ENCODE measurements at regions not wholly inside any gene's neighbourhood (a gene's known extent, or its start where the extent isn't known, plus 50 kb on each side); places are given as distances from the start of the nearest gene placed in this dataset.

DNA sequence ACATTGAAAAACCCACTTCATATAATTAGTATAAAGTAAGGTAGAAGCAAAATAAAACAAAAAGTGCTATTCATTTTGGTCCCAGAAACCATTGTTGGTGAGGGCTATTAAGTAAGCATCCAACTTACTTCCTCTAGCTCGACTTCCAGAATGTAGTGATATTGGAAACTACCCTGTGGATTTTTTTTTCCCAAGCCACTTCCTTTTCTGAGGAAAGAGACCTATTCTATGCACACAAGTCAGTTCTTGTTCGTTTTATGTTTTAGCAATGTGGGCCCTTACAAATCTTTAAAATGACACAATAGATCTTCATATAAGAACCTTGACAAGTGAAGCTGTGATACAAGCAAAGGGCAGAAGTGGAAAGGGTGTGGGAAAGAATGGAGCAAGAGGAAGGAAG is 402.0 kb upstream of the TBL1XR1 start:
- DNase-seq (ENCODE audit: low spot score): no peak

DNA sequence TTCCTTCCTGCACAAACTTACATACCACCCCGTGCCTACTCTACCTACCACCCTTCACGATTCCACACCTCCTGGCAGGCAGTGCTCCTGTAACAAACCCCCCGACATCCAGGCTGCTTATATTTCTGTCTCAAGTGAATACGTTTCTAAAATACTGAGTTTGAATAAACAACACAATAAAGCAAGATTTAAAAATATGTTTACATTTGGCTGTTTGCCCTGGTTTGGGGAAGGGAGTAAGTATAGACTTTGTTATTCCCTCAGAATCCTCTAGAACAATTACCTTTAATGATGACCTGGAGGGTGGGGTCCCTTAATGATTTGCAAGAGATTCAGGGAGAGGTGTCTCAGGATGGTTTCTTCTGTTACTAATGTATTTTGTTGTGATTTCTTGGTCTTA is 402.6 kb upstream of the TBL1XR1 start:
- no peak for DNase-seq (ENCODE audit: low spot score)

DNA sequence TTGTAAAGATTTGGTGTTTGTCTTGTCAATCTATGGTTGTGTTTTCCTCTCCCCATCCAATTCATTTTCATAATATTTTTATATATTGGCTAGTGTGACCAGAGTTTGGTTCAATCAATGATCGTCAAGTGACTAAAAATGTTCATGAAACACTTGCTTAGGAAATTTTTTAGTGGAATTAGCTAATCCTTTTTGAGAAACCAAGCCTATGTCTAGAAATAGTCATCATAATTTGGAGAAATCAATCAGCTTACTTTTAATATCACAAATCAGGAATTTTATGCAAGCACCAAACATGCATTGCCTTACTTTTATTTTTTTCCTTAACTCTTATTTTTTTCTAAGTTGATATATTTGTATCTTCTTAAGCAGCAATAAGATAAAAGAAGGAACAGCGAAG is 403.1 kb upstream of the TBL1XR1 start:
- no peak for DNase-seq (ENCODE audit: low spot score)

DNA sequence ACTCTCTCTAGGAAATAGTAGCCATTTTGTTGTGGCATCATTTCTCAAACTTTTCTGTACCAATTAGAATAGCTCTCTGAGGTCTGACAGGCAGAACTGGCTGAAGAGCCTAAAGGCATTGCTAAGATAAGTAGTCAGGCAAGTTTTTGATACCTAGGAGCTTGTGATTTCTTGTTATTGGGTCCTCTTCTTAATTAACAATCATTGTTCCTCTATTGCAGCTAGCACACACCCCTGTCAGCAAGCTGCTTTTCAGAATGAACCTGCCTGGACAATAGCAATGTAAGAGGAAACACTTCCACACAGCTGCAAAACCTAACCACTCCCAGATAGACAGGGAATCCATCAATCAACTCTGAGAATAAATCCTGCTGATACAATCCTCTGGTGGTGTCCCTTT is 403.9 kb upstream of the TBL1XR1 start:
- no peak for DNase-seq (ENCODE audit: low spot score)

DNA sequence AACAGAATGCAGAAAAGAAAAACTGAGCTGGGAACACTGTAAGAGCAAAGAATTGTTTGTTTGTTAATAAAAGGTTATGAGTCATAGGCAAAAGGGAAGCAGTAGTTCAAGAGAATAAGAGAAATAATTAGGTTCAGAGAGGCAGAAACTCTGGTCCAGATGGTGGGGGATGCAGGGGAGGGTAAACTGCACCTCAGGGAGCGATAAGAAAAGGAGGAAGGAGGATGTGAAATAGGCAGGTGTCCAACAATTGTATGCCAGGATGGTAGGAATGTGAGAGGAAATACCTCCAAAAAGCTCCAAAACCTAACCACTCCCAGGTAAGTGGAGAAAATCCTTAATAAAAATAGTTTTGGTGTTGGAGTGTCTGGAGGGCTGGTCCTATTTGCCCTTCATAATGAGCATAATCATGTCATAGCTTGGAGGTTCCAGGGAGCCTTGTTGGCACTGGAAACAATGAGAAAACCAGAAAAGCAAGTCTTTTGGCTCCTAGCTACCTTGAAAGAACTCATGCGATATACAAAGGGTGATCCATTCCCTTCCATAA is 405.4 kb upstream of the TBL1XR1 start:
- peak; percentile 45 for DNase-seq (ENCODE audit: low spot score)

DNA sequence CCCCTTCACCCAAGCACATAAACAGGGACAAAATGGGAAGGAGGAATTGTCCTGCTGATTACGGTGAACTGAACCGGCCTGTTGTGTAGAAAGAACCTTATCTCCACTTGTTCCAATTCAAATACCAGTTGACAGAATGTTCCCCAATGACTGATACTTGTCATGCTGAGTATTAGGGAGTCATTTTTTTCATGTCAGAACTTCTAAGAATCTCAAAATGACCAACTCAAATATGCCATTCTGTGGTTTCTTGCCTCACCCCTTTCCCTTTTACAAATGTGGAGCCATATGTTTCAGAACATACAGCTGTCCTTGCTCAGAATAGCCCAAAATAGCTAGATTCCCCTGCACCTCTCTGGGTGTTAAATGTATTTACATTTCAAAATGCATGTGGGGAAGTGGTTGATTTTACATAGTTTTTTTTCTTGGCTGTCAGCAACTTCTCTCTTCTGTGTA is 405.9 kb upstream of the TBL1XR1 start:
- DNase-seq (ENCODE audit: low spot score): no peak

DNA sequence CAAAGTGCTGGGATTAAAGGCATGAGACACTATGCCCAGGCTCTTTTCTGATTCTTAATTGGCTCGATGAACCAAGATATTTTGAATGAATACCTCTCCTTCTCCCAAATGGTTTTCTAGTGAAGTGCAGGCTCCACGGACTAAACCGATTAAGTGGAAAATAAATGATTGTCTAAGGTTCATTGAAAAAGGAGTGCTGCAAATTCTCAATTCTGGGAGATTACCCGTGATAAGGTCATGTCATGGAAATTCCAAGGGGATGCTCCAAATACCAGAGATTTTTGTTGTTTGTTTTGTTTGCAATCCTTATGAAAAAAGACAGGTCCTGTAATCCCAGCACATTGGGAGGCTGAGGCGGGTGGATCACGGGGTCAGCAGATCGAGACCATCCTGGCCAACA is 406.9 kb upstream of the TBL1XR1 start:
- no peak for DNase-seq (ENCODE audit: low spot score)

DNA sequence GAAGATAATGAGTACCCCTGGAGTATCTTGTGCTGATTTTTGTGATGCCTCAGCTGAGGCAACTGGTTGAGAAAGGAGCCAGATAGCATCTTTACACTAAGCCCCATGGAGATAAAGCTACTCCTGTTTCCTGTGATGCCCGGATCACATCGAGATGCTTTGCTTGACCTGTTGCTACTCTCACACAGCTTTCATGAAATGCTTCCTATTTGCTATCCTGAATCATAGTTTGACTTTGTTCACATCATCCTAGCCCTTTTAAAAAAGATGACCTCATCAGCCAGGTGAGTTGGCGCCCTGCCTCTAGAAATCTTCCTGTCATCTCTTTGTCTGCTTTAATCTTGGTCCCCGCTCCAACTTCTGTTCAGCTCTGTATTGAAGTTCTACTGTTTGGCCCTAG is 409.6 kb upstream of the TBL1XR1 start:
- no peak for DNase-seq (ENCODE audit: low spot score)

DNA sequence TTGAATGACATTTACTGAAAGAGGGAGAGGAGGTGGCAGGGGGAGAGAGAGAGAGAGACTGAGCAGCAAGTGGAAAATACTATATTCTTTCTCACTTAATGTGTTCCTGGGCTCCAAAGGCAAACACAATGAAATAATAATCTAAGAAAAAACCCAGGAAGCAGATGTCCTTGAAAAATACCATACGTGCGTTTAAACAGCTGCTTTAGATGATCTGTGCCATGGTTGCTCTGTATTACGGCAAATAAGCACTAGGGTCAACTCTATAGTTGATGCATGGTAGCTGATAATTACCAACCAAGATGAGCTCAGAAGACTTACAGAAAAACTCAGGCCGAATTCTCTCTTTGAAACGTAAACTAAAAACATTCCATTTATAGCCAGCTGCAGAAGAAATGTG is 410.3 kb upstream of the TBL1XR1 start:
- DNase-seq (ENCODE audit: low spot score): no peak

DNA sequence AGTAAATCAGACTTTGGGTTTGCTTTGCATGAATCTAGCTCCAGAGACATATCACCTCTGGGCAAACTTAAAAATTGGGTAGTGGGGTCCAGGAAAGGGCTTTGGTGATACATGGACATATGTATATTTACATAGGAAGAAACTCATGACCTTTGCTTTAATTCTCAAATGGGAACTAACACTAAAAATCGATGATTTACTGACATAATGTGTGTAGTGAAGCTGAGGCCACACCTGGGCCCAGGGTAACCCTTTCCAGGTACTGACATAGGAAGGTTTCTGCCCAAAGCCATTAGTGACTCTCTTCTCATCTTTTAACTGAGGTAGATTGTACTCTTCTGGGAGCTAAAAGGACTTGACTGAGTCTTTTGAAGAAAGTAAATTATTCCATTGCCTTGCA is 411.2 kb upstream of the TBL1XR1 start:
- DNase-seq (ENCODE audit: low spot score): no peak

DNA sequence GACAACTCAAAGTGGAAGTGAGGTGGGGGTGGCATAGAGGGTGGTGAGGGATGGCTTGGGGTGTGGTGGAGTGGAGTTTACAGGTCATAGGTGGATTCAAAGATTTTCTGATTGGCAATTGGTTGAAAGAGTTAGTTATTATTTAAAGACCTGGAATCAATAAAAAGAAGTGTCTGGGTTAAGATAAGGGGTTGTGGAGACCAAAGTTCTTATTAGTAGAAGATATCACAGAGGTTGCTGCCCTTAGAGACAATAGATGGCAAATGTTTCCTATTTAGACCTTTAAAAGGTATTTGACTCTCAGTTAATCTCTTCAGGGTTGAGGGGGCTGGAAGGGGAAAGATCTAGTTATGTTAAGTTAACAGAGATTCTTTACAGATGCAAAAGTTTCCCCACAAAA is 412.3 kb upstream of the TBL1XR1 start:
- no peak for DNase-seq (ENCODE audit: low spot score)

DNA sequence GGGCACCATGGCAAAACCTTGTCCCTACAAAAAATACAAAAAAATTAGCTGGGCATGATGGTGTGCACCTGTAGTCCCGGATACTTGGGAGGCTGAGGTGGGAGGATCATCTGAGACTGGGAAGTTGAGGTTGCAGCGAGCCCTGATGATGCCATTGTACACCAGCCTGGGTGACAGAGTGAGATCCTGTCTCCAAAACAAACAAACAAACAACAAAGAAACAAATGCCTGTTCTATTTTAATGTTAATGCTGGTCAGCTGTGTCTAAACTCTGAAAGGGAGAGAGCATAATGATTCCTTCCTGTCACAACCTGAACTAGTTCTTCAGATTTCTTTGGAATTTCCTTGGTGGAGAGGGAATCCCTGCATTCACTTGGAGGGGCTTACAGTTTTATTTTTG is 413.0 kb upstream of the TBL1XR1 start:
- DNase-seq (ENCODE audit: low spot score): no peak

DNA sequence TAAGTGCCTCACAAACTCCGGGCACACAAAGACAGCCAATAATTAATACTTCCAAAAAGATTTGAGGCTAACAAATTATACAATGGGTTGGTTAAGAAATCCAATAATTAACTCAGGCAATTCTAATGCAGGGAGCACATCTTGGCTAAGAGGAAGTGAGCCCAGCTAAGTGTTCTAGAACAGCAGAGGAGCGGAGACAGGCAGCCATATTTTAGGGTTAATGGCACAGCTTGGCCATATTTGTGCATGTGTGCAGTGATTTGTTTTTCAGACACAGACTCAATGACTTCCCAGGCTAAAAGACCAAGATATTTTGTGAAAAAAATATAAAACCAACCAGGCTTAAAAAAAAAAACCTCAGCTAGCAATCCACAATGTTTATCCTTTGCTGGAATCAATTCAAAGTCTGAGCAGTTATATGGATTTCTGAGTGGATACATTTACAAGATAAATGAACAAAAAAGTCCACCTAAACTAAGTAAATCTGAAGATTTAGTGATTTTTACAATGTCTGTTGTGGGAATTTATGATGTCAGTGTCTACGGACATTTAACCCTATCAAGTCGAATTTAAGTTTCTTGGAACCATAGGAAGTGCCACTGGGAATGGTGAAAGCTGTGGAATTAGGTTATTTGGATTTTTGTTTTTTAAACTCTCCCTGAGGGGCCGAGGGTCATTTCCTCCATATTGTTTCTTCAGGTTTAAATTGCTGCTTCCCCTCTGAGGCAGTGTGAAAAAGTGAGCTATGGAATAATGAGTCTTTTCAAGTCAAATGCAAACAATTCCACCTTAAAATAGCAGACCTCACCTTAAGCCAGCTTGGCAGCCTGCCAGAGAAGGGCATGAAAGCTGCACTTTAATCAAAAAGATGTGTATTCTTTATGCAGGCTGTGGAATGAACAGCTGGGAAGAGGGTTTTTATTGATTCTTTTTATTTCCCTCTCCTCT is 413.7 kb upstream of the TBL1XR1 start:
- no peak for DNase-seq (ENCODE audit: low spot score)

DNA sequence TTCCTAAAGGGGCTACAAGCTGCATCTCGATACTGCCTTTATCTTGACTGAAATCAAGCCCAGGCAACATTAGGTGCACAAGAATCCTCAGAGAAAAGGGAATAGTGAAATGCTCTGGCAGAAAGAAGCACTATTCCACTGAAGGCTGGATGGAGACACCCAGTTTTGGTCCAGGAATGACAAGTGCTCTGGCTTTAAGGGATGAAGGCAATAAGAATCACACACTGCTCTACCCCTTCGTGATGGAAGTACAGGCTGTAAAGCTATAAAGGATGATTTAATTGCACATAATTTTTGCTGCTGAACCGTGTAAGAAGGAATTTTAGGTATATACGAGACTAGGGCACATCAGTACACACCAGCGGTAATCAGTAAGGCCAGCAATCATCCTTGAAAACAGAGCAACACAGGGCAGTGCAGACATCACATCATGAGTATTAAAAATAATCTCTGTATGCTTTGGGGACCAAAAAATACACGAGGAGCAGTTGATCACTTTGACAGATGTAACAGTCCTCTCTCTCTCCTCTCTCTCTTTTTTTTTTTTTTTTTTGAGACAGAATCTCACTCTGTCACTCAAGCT is 414.6 kb upstream of the TBL1XR1 start:
- DNase-seq (ENCODE audit: low spot score): no peak

DNA sequence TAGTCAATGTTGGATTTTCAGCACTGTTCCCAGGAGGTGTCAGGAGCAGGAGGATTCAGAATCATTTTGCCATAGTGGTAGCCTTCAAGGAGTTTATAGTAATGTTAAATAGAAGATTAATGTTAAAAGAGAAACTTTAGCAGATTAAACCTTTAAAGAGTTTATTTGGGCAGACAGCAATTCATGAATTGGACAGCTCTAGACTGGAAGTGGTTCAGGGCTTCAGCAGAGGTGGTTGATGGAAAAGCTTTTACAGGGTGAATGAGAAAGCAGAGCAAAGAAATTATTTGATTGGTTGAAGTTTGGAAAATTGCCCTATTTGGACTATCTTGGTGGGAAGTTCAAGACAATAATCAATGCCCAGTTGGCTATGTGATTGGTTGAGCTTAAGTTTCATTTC is 416.6 kb upstream of the TBL1XR1 start:
- no peak for DNase-seq (ENCODE audit: low spot score)

DNA sequence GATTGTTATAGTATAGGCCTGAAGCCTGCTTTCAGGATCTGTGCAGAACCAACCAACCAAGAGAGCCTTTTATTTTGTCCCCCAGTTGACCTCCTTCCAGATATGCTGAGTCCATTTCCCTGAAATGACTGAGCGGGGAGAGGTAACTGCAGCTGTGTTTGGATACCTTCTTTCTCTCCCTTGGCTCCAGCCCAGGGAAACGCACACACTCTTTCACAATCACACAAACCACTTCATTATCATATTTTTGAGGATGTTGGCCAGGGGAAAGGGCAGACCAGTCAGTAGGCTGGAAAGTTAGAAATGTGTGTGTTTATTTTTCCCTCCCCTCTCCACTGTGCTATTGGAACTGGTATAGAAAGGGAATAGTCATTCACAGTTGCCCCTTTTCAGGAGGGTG is 417.7 kb upstream of the TBL1XR1 start:
- no peak for DNase-seq (ENCODE audit: low spot score)

DNA sequence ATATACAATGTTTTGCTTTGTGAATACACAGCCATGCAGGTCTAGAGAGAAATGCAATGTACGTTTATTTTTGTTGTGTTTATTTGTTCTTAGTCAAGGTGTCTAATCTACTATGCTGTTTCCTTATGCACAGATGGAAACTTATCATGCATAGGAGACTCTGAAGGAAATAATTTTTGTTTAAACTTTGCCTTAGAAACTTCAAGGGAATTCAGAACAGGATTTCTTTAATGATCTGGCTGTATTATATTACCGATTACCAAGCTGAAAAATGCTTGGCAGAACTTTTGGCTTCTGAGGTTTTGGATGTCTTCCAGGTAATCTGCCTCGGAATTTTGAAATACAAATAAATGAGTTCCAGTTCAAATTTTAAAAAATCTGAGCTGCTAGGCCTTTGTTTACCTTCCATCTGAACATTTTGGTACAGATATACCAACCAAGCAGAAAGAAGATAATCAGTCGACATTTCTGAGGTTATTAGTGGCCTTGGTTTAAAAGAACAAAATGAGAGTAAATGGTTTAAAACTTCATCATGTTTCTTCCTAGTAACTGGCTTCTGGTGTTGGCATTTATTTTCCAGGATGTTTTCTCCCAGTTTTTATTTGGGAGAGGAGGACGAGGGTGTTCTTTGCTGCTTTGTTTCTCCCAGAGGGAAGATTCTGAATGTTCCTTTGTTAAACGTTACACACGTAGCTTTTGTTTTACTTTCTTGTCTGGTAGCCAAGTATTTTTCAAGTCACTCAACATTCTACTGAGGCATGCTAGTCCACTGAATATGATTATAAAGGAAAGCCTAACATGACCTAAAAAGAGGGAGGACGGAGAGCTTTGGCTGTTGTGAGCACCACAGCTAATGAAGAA is 421.8 kb upstream of the TBL1XR1 start:
- no peak for DNase-seq (ENCODE audit: low spot score)

DNA sequence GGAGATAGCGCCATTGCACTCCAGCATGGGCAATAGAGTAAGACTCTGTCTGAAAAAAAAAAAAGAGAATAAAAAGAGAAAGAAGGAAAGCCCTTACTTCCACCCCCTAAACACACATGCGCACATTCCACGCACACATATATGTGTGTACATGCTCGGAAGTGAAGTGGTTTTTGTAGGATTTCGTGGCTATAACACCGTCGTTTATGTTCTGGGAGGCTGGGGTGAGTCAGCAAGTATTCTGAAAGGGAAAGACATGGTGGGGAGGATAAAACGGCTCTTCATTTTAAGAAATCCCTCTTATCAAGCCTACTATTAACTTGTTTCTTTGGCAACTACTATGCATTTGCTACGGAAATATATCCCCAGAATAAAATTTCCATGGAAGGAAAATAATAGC is 422.8 kb upstream of the TBL1XR1 start:
- no peak for DNase-seq (ENCODE audit: low spot score)

DNA sequence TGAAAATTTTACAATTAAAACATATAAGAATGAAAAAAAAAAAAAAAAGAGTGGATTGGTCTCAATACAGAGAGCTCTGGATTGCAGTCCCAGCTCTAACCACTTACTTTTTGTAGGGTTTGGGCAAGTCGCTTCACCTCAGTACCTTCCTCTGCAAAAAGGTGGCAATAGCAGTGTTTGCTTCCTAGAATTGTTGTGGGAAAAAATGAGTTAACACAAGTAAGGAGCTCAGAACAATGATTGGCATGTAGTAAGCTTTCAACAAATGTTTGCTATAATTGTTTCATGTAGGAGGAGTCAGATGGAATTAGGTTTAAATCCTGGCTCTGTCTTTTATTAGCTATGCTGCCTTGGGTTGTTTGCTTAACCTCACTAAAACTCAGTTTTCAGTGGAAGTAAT is 425.2 kb upstream of the TBL1XR1 start:
- DNase-seq (ENCODE audit: low spot score): no peak

DNA sequence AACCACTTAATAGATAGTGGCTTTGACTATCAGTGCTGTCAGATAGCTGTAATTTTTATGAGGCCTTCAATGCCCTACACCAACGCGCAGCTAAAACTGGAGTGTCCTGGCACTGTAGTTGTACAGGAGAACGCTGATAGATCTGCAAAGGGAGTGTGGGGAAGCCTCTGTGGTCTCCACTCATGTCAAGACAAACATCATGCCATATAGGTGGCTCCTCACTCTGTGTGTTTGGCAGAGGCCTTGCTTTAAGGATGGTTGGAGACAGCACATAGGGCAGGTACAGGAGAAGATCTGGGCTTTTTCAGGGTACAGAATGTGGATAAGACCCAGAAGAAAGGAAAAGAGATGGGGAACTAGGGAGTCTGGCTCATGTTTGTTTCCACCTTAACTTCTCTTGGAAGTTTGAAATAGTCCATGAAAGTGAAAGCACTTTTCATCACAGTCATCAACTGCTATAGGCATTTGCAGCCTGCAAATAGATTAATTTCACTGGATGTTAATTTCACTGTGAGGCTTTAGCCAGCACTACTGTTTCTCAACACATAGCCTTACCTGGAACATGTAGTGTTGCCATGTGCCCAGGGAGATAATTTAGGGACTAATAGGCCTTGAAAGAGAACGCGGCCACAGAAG is 425.8 kb upstream of the TBL1XR1 start:
- DNase-seq (ENCODE audit: low spot score): no peak

DNA sequence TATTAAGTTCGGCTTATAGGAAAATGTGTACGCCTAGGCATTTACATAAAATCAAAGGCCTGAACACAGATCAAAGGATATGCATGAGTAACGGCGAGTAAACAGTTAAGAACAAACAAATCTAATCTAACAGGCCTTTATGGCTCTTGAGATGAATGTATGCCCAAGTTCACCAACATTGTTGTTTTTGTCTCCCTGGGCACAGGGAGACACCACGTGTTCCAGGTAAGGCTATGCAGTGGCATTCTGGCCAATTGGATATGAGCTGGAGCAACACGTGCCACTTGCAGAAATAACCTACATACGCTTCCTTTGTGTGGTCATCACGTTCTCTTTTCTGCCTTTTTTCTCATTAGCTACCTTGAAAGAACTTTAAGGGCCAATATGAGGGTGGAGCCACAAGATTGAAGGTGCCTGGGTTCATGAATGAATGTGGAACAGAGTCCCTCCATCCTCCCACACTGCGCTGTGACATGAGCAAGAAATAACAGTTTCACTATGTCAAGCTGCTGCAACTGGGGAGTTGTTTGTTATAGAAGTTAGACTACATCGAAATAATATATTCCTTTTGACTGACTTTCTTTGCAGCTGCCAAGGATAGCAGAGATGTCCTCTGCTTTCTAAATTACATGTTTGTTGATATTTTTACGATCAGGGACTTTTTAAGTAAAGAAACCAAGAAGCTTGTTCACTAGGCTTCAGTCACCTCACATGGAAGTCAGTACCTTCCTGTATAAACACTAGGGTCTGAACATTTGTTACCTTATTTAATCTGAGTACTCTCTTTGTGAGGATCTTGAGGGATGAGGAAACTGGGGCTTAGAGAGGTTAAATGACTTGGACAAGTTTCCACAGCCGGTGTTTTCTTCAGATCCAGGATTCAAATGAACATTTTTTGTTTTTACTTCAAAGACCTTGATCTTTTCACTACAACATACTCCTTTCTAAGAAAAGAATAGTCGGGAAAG is 427.5 kb upstream of the TBL1XR1 start:
- no peak for DNase-seq (ENCODE audit: low spot score)

Data from iPS-NIHi11 (cell line).